NCI-H524 treated with DMSO at 0.1 percent for 48 hours (cell line): ENCODE measurements at regions not wholly inside any gene's neighbourhood (a gene's known extent, or its start where the extent isn't known, plus 50 kb on each side); places are given as distances from the start of the nearest gene placed in this dataset.
A peak's percentile ranks its signal among the peaks of the same experiment; 100 is the strongest.
"Not testable (repeated sequence)": the region's sequence is repeated elsewhere in the genome, so short reads cannot be mapped to it uniquely, and the experiment has no call there.

Experiments
- DNase-seq: peaks from one replicate; lab custom pipeline; 2025; lab: John Stamatoyannopoulos, UW

DNA sequence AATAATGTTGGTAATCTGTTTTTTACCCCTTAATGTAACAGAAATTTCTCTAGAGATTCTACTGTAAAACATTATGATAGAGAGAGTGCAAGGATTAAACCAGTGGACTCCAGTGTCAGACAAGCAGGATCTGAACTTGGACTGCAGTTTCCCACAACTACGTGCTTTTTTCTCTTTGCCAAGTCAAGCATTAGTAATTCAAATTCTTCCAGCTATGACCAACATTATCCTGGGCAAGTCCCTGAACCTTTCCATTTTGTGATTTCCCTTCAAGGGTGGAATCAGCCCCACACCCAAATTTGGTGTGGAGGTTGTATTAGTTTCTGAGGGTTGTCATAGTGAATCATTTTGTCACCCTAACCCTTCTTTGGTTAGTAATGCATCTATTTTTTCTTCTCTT lies 482.0 kb downstream of the ZNF516 start:
- no peak for DNase-seq

- no peak for DNase-seq
Observed at GRCh38 chr18:76005632-76006208, 489.3 kb downstream of the ZNF516 start.

GRCh38 chr18:75987913-75988312 lies 507.1 kb downstream of the ZNF516 start:
- not testable (repeated sequence) for DNase-seq

GRCh38 chr18:75984853-75985252 lies 510.2 kb downstream of the ZNF516 start:
- no peak for DNase-seq

DNA sequence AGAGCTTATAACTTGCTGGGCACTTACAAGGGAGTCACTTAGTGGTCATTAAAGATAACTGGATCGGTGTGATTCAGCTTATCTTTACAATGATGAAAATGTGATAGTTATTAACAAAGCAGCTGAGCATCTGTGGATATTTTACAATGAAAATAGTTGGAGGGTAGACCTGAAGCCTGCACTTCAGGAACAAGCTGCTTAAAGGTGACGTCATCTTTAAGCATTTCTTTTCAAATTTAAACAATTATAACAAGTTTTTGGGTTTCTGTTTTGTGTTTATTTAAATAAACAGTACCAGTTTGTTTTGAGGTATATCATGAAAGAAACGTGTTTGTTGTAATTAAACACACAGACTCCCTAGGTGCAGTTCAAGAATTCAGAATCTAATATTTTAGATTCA lies 513.9 kb downstream of the ZNF516 start:
- DNase-seq, result no peak

DNA sequence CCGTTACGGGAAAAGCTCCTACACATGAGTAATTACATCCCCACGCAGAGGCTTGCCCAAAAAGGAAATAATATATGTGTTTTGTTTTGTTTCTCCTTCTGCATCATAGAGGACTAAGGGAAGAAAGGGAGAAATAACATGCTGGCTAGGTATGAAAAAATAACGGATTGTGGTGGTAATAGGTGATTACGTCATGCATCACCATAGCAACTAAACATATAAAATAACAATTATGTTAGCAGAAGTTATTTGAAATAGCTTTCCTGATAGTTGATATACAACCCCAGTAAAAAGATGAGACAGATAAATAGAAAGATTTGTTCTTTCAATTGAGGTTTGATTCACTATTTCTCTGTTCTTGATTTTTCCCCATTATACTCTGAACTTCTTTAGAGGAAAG lies 518.0 kb downstream of the ZNF516 start:
- no peak for DNase-seq

GRCh38 chr18:75970212-75970611 lies 524.8 kb downstream of the ZNF516 start:
- DNase-seq, result no peak

GRCh38 chr18:75966431-75966830 lies 528.6 kb downstream of the ZNF516 start:
- DNase-seq, result no peak

GRCh38 chr18:75962036-75962572 lies 532.9 kb downstream of the ZNF516 start:
- no peak for DNase-seq

GRCh38 chr18:75960356-75960755 lies 532.9 kb upstream of the SMIM21 start:
- DNase-seq, result not testable (repeated sequence)

- no peak for DNase-seq
Observed at GRCh38 chr18:75959150-75959549, 531.6 kb upstream of the SMIM21 start.

GRCh38 chr18:75958683-75959082 lies 531.2 kb upstream of the SMIM21 start:
- DNase-seq, result no peak

- DNase-seq, result no peak
Observed at GRCh38 chr18:75945265-75945933, 517.9 kb upstream of the SMIM21 start.

GRCh38 chr18:75937306-75937705 lies 509.8 kb upstream of the SMIM21 start:
- DNase-seq, result no peak

- no peak for DNase-seq
Observed at GRCh38 chr18:75936862-75937261, 509.4 kb upstream of the SMIM21 start.

DNA sequence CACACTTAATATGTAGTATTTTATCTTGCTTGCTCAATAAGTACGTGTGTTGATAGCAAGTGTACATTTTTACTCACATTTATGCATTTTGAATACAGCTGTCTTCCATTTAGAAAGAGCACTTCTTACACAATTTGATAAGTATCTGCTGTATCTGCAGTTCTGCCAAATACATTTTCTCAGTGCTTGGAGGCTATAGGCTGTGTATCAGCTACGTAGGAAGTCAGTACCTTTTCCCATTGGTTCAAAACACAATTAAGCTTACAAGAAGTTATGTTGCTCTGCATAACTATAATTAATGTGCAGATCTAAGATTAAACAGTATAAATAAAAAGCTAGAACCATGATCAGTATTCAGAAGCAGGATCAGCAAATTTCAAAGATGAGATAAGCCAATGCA lies 503.6 kb upstream of the SMIM21 start:
- DNase-seq, result no peak

DNA sequence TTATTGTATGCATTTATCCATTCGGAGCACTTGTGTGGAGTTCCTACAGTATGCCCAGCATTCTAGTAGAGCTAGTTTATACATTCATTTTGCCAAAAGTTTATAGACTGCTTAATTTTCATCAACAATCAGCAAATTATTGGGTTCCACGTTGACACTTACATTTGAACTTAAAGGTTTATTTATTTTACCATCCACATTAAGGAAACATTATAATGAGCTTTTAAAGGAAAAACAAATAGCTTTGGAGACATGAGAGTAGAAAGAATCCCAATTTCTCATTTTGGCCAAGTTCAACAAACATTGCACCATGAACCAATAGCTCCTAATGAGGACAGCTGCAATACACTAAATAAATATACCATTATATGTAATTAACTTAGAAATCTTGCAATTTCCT lies 501.2 kb upstream of the SMIM21 start:
- no peak for DNase-seq

GRCh38 chr18:75927791-75928190 lies 500.3 kb upstream of the SMIM21 start:
- DNase-seq, result no peak

- DNase-seq, result no peak
Observed at GRCh38 chr18:75926811-75927210, 499.3 kb upstream of the SMIM21 start.

DNA sequence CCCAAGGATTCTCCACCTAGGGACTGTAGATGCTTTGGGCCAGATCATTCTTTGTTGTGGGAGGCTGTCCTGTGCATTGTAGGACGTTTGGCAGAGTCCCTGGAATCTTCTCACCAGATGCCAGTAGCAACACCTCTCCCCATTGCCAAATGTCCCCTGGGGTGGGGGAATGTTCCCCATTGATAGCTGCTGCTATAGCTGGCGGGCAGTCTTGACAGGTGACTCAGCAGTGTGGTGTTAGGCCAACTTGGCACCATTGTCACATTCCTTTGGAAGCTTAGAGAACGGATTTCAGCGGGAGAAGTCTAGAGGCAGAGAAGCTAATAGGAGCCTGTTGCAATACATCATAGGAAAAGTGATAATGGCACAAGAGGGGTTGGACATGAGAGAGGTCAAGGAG lies 495.7 kb upstream of the SMIM21 start:
- no peak for DNase-seq

DNA sequence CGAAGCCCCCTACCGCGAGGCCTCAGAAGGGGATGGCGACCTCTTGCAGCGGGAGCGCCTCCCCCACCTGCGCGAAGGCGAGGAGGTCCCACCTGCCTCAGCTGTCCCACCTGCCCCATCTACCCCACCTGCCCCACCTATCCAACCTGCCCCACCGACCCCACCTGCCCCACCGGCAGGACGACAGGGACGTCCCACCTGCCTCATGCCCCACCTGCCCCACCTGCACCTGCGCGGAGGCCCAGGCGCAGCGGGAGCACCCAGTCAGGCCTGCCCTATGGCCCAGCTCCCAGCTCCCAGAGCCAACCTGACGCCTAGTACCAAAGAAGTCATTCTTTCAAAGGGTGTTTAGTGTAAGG lies 489.1 kb upstream of the SMIM21 start:
- DNase-seq, result no peak

DNA sequence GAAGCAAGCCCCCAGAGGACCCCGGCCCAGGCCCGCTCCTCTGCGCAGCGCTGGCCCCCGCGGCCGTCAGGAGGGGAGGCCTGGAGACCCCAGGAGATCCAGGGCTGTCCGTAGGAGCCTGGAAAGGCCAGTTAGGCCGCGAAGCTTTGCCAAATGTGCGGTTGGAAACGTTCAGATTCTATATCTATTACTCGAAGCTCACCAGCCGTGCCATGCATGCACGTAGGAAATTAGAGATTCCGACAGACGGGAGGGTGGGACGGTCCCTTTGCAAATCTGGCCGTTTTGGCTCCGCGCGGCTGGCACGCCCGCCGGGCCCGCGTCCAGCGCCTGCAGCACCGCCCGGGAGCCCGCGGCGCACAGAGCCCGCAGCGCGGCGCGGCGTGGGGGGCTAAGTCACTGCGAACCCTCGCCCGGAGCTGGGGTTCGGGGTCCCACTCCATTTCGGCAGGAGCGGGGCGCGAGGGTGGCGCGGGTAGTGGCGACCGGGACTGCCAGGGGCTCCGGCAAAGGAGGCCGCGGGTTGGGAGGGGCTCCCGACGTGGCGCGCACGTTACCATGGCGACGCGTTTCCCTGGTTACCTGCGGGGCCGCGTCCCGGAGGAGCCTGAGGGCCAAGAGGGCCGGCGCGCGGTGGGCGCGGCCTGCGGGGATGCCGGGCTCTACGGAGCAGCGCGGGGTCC lies 488.6 kb upstream of the SMIM21 start:
- DNase-seq, result peak; percentile 3

GRCh38 chr18:75912829-75913228 lies 485.3 kb upstream of the SMIM21 start:
- no peak for DNase-seq
